K562 (cell line): ENCODE measurements at regions not wholly inside any gene's neighbourhood (a gene's known extent, or its start where the extent isn't known, plus 50 kb on each side); places are given as distances from the start of the nearest gene placed in this dataset.

ENCODE experiments used
- ATAC-seq: fragments of 200-7000 bp; cut with Tn5 transposase; 3 replicates; pipeline ENCODE4 v1.9.1; 2020; ENCODE audit warnings: moderate library complexity
- BruUV-seq: library from RNA; stranded (reverse); fragments of 400-500 nt; replicated peaks from 2 replicates; lab custom pipeline; 2021; lab: Mats Ljungman, UMichigan
- CTCF ChIA-PET: fragments of 300-600 bp; formaldehyde crosslinking; extraction: SDS; loops from one replicate; lab custom pipeline; 2021; ENCODE audit warnings: low intra/inter-chr PET ratio; lab: Yijun Ruan, JAX
- POLR2A ChIA-PET: fragments of 300-600, 350-650 bp; sonication (Branson Sonifier 250); formaldehyde crosslinking; extraction: SDS; loops from one replicate; lab custom pipeline; 2021; ENCODE audit warnings: antibody characterized with exemption, inconsistent platforms; lab: Yijun Ruan, JAX
- DNase-seq, 4 experiments: peaks; one replicate each; pipeline versions ENCODE4 v3.0.0 to v3.0.0-alpha.2; 2011 to 2018; ENCODE audit warnings: low spot score in 3 of 4, mixed read lengths in 3 of 4; ENCODE audit errors: extremely low read depth in 1 of 4
- FAIRE-seq: peaks from 2 replicates; lab custom pipeline; 2011; peaks lifted over from hg19 to GRCh38; lab: Jason Lieb, UNC
- H2AFZ ChIP-seq: 2 replicates; pipeline ENCODE4 v1.6.0; 2011; ENCODE audit warnings: low read depth, low read length, control low read depth, inconsistent platforms
- H3K27ac ChIP-seq: fragments of 200-600 bp; 3 replicates; pipeline ENCODE4 v1.8.0; 2011; ENCODE audit warnings: low read depth, mild to moderate bottlenecking, control low read depth, inconsistent platforms, low read length, moderate library complexity, mixed read lengths; ENCODE audit errors: extremely low read depth
- H3K27me3 ChIP-seq, 2 experiments: fragments of 300-600 bp in 1 of 2; 2 replicates in 1 of 2; 3 replicates in 1 of 2; pipeline versions ENCODE4 v1.6.0 to v1.8.0; 2011; ENCODE audit warnings: inconsistent platforms in 2 of 2, low read length in 2 of 2, mild to moderate bottlenecking in 1 of 2, mixed read lengths in 1 of 2, moderate library complexity in 1 of 2; ENCODE audit not compliant: control insufficient read depth in 2 of 2, insufficient read depth in 2 of 2
- H3K36me3 ChIP-seq: fragments of 300-600 bp; 3 replicates; pipeline ENCODE4 v1.8.0; 2011; ENCODE audit warnings: mild to moderate bottlenecking, low read length, inconsistent platforms; ENCODE audit not compliant: control insufficient read depth, insufficient read depth
- H3K4me1 ChIP-seq, 2 experiments: fragments of 200-600 bp in 1 of 2; replicated peaks in 1 of 2; 2 replicates in 1 of 2; 3 replicates in 1 of 2; pipeline versions ENCODE4 v1.5.1 to v1.8.0; 2011; ENCODE audit warnings: inconsistent platforms in 2 of 2, low read length in 2 of 2, mild to moderate bottlenecking in 1 of 2, mixed read lengths in 1 of 2, moderate library complexity in 1 of 2; ENCODE audit not compliant: control insufficient read depth in 2 of 2, insufficient read depth in 2 of 2
- H3K4me2 ChIP-seq: 2 replicates; pipeline ENCODE4 v1.6.1; 2011; ENCODE audit warnings: low read length, control low read depth, inconsistent platforms, mixed read lengths; ENCODE audit not compliant: insufficient read depth
- H3K4me3 ChIP-seq: fragments of 200-600 bp; sonication (generic), shearing (Covaris generic); 2 replicates; pipeline ENCODE4 v1.5.1; 2016; ENCODE audit warnings: control low read depth, inconsistent platforms
- H3K79me2 ChIP-seq: fragments of 200-600 bp; 3 replicates; pipeline ENCODE4 v1.8.0; 2011; ENCODE audit warnings: low read length, inconsistent platforms; ENCODE audit not compliant: control insufficient read depth, insufficient read depth
- H3K9ac ChIP-seq, 2 experiments: 2 replicates each; pipeline versions ENCODE4 v1.6.0 to v1.6.1; 2011; ENCODE audit warnings: low read depth in 2 of 2, low read length in 2 of 2, control low read depth in 1 of 2, inconsistent platforms in 1 of 2, mild to moderate bottlenecking in 1 of 2, mixed read lengths in 1 of 2; ENCODE audit not compliant: insufficient read depth in 1 of 2
- H3K9me1 ChIP-seq: one replicate; pipeline ENCODE4 v1.6.0; 2011; ENCODE audit warnings: inconsistent platforms, mild to moderate bottlenecking, low read length, moderate library complexity; ENCODE audit not compliant: control insufficient read depth, insufficient read depth
- H3K9me3 ChIP-seq: replicated peaks from 2 replicates; pipeline ENCODE4 v1.5.1; 2011; ENCODE audit warnings: low read depth, low read length, inconsistent platforms; ENCODE audit not compliant: control insufficient read depth, insufficient read depth
- H4K20me1 ChIP-seq: replicated peaks from 2 replicates; pipeline ENCODE4 v1.6.1; 2011; ENCODE audit warnings: low read length, inconsistent platforms, mixed read lengths; ENCODE audit not compliant: control insufficient read depth, insufficient read depth
- BRD9 ChIP-seq: fragments of 450-650 bp; IDR thresholded peaks from 2 replicates; pipeline ENCODE4 v1.6.1; 2018; ENCODE audit warnings: low read depth; ENCODE audit not compliant: partially characterized antibody
- PHB ChIP-seq: fragments of 250-450 bp; sonication (Bioruptor Pico); IDR thresholded peaks from 2 replicates; pipeline ENCODE4 v1.5.0; 2021
- SP1 ChIP-seq: sonication (generic); formaldehyde crosslinking; IDR thresholded peaks from 2 replicates; pipeline ENCODE4 v1.8.1; 2022; ENCODE audit warnings: mild to moderate bottlenecking, missing genetic modification reagents
- ZBTB7A ChIP-seq: IDR thresholded peaks from 2 replicates; pipeline ENCODE4 v1.6.1; 2011; ENCODE audit warnings: low read depth, mild to moderate bottlenecking, low read length, moderate library complexity, borderline replicate concordance; ENCODE audit not compliant: control insufficient read depth
- WGBS: fragments of 100-300 bp; shearing (Covaris generic); methylation state at CpG from one replicate; pipeline ENCODE4 v1.1.6; 2016; ENCODE audit warnings: low coverage, mixed read lengths; ENCODE audit not compliant: insufficient coverage; ENCODE audit errors: missing lambda C conversion rate; 5-methylcytosine and 5-hydroxymethylcytosine counted together
- in situ Hi-C: fragments of 300-500 bp; cut with MboI; formaldehyde crosslinking; loops from 4 replicates; pipeline ENCODE4 v1.15.0; 2018; ENCODE audit warnings: inconsistent platforms, mixed read lengths
- intact Hi-C: fragments of 100-400 bp; cut with micrococcal nuclease; formaldehyde crosslinking; loops from 2 replicates; pipeline ENCODE4 v1.14.2; 2022
- TF ChIP-seq, protein P1 (sequence below): conservative IDR thresholded peaks from 2 replicates; pipeline ENCODE4 v1.6.1; 2011; ENCODE audit warnings: low read depth, mild to moderate bottlenecking, low read length; ENCODE audit not compliant: control insufficient read depth
- TF ChIP-seq, protein P2 (sequence below): fragments of 450-650 bp; formaldehyde crosslinking; IDR thresholded peaks from 2 replicates; pipeline ENCODE4 v1.4.0; 2022; ENCODE audit warnings: missing genetic modification characterization
- TF ChIP-seq, protein P3 (sequence below): sonication (generic); formaldehyde crosslinking; IDR thresholded peaks from 2 replicates; pipeline ENCODE4 v1.8.1; 2023; ENCODE audit warnings: mild to moderate bottlenecking, missing genetic modification reagents
- TF ChIP-seq, protein P4 (sequence below): fragments of 250-450 bp; sonication (Bioruptor Pico); IDR thresholded peaks from 2 replicates; pipeline ENCODE4 v1.4.0; 2020; ENCODE audit warnings: mild to moderate bottlenecking, moderate library complexity

DNA sequence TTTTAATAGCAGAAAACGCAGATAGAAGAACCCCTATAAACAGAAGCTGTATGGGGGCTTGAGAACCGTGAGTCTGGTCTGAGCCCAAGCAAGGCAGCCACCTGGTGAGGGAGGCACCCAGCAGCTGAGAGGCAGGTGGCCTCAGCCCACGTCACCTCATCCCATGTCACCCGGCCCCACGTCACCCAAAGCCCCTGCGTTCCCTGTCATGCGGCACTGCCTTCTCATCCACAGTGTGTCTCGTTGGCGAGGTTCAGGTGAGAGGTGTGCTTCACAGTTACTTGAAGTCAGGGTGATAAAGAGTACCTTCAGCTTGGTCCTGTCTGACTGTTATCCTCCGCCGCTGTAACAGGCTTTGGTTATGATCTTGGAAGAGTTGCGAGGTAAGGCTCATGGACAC lies 80.6 kb upstream of the IRX4 start (continued):
- TF ChIP-seq, protein P1, sequence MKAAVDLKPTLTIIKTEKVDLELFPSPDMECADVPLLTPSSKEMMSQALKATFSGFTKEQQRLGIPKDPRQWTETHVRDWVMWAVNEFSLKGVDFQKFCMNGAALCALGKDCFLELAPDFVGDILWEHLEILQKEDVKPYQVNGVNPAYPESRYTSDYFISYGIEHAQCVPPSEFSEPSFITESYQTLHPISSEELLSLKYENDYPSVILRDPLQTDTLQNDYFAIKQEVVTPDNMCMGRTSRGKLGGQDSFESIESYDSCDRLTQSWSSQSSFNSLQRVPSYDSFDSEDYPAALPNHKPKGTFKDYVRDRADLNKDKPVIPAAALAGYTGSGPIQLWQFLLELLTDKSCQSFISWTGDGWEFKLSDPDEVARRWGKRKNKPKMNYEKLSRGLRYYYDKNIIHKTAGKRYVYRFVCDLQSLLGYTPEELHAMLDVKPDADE: no peak
- TF ChIP-seq, protein P2, sequence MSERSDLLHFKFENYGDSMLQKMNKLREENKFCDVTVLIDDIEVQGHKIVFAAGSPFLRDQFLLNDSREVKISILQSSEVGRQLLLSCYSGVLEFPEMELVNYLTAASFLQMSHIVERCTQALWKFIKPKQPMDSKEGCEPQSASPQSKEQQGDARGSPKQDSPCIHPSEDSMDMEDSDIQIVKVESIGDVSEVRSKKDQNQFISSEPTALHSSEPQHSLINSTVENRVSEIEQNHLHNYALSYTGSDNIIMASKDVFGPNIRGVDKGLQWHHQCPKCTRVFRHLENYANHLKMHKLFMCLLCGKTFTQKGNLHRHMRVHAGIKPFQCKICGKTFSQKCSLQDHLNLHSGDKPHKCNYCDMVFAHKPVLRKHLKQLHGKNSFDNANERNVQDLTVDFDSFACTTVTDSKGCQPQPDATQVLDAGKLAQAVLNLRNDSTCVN (CRISPR knock-in tag): no peak
- no peak for TF ChIP-seq ZBTB7A
- TF ChIP-seq PHB (CRISPR knock-in tag): no peak

DNA sequence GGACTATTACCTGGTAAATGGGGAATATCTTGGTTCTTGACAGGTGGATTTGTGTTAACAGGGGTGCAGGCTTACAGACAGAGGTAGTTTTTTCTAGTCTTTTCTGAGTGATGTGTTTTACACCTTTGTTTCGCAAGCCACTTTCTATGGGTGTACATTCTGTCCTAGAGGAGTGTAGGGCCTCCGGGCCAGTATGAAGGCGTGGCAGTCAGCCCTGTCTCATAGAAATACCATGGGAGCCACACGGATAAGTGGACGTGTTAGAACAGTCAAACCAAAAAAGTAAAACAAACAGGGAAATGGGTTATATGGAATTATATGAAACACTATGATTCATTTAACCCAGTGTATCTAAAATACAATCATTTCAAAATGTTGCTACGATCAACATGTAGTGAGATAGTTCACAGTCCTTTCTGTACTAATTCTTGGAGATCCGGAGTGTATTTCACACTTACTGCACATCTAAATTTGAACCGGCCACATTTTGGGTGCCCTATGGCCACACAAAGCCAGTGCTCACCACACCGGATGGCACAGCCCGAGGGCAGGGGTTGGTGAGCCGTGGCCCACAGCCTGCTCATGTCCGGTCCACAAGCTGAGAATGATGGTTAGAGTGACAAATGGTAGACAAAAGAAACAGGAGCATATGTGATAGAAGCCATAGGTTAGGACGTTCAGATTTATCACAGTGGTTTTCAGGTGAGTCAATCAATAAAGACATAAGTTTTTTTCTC lies 80.1 kb upstream of the IRX4 start:
- no peaks in the 10 kb centered on the region; the same call in 1 of the 2 replicates for H4K20me1 ChIP-seq
- BruUV-seq: no TSS peak

More for the DNA sequence above, 80.1 kb upstream of the IRX4 start:
- Histone ChIP-seq H3K4me3 (no peak overlapping the region), H3K27me3 (peaks cover 15 to 89% of the 10 kb centered on the region in 2 experiments), H3K79me2 (no peaks in the 10 kb centered on the region), H3K4me1 (no peaks in the 10 kb centered on the region; a peak in 2 of 5 replicates), H3K36me3 (no peaks in the 10 kb centered on the region), H3K9me1 (no peaks in the 10 kb centered on the region), H2AFZ (no peak overlapping the region), H3K27ac (no peak overlapping the region), H3K9me3 (no peaks in the 10 kb centered on the region; the same call in 1 of the 2 replicates), H3K9ac (no peak overlapping the region), H3K4me2 (no peak overlapping the region)
- FAIRE-seq (no peak), ATAC-seq (no peak), DNase-seq (no peak)
- in situ Hi-C loops: no loop called here
- WGBS: under 1% methylated on average over 13 of the region's 13 CpGs
- TF ChIP-seq BRD9: no peak
- TF ChIP-seq, protein P3, sequence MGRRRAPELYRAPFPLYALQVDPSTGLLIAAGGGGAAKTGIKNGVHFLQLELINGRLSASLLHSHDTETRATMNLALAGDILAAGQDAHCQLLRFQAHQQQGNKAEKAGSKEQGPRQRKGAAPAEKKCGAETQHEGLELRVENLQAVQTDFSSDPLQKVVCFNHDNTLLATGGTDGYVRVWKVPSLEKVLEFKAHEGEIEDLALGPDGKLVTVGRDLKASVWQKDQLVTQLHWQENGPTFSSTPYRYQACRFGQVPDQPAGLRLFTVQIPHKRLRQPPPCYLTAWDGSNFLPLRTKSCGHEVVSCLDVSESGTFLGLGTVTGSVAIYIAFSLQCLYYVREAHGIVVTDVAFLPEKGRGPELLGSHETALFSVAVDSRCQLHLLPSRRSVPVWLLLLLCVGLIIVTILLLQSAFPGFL: no peak
- TF ChIP-seq, protein P4, sequence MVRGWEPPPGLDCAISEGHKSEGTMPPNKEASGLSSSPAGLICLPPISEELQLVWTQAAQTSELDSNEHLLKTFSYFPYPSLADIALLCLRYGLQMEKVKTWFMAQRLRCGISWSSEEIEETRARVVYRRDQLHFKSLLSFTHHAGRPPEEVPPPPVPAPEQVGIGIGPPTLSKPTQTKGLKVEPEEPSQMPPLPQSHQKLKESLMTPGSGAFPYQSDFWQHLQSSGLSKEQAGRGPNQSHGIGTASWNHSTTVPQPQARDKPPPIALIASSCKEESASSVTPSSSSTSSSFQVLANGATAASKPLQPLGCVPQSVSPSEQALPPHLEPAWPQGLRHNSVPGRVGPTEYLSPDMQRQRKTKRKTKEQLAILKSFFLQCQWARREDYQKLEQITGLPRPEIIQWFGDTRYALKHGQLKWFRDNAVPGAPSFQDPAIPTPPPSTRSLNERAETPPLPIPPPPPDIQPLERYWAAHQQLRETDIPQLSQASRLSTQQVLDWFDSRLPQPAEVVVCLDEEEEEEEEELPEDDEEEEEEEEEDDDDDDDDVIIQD: no peak
- no peak for TF ChIP-seq SP1 (CRISPR knock-in tag)
- ChIA-PET POLR2A (no interaction called here), CTCF (no interaction called here)
- intact Hi-C loops: no loop called here
